ENCODE measurements at regions not wholly inside any gene's neighbourhood (a gene's known extent, or its start where the extent isn't known, plus 50 kb on each side); places are given as distances from the start of the nearest gene placed in this dataset.

- TF ChIP-seq CTCF (IDR thresholded peaks at IDR 0.05; ENCODE audit: poor library complexity, severe bottlenecking) (no peak), MXI1 (conservative IDR thresholded peaks at IDR 0.05; ENCODE audit: poor library complexity, severe bottlenecking) (no peak), EZH2 (IDR thresholded peaks at IDR 0.05; ENCODE audit: borderline replicate concordance, insufficient read depth, low read length, poor library complexity, severe bottlenecking) (no peak), POLR2AphosphoS5 (IDR thresholded peaks at IDR 0.05) (no peak)
These were observed 1214.9 kb upstream of the IGFBP7 start for GRCh38 chr4:58325070-58325469.
